SK-N-SH (cell line): ENCODE measurements at regions not wholly inside any gene's neighbourhood (a gene's known extent, or its start where the extent isn't known, plus 50 kb on each side); places are given as distances from the start of the nearest gene placed in this dataset.

ENCODE experiments used
- CTCF ChIA-PET: fragments of 300-600, 350-600 bp; formaldehyde crosslinking; extraction: SDS; loops from one replicate; lab custom pipeline; 2021; lab: Yijun Ruan, JAX
- POLR2A ChIA-PET: fragments of 350-600 bp; sonication (Branson Sonifier 250); formaldehyde crosslinking; extraction: SDS; loops from one replicate; lab custom pipeline; 2020; ENCODE audit warnings: antibody characterized with exemption, inconsistent platforms; lab: Yijun Ruan, JAX
- DNase-seq: peaks from one replicate; pipeline ENCODE4 v3.0.0; 2012
- H2AFZ ChIP-seq: fragments of 200-600 bp; sonication (generic); 2 replicates; pipeline ENCODE4 v1.8.1; 2016; ENCODE audit warnings: antibody characterized with exemption, mild to moderate bottlenecking, low read depth
- H3F3A ChIP-seq: fragments of 200-600 bp; sonication (generic); replicated peaks from 2 replicates; pipeline ENCODE3; 2016; ENCODE audit warnings: antibody characterized with exemption, mild to moderate bottlenecking; ENCODE audit not compliant: insufficient read depth
- H3K27ac ChIP-seq, 2 experiments: fragments of 200-500 bp in 1 of 2; fragments of 200-600 bp in 1 of 2; sonication (Bioruptor generic) in 1 of 2; sonication (generic), shearing (Covaris generic) in 1 of 2; 2 replicates each; pipeline versions ENCODE4 v1.5.1 to v1.6.1; 2014 to 2016; ENCODE audit warnings: low read depth in 2 of 2, inconsistent platforms in 1 of 2, low read length in 1 of 2, mild to moderate bottlenecking in 1 of 2, mixed read lengths in 1 of 2
- H3K27me3 ChIP-seq: fragments of 200-600 bp; sonication (generic), shearing (Covaris generic); 2 replicates; pipeline ENCODE4 v1.6.1; 2016; ENCODE audit warnings: mixed run types; ENCODE audit not compliant: insufficient read depth
- H3K36me3 ChIP-seq, 2 experiments: fragments of 200-500 bp in 1 of 2; fragments of 200-600 bp in 1 of 2; sonication (Bioruptor generic) in 1 of 2; sonication (generic) in 1 of 2; replicated peaks in 1 of 2; 2 replicates each; pipeline versions ENCODE3 to v1.5.1; 2014 to 2016; ENCODE audit warnings: low read length in 1 of 2, mild to moderate bottlenecking in 1 of 2; ENCODE audit not compliant: insufficient read depth in 2 of 2, control insufficient read depth in 1 of 2
- H3K4me1 ChIP-seq, 2 experiments: fragments of 200-500 bp in 1 of 2; fragments of 200-600 bp in 1 of 2; sonication (Bioruptor generic) in 1 of 2; sonication (generic), shearing (Covaris generic) in 1 of 2; 2 replicates each; pipeline versions ENCODE4 v1.5.1 to v1.6.1; 2014 to 2016; ENCODE audit warnings: low read depth in 1 of 2, low read length in 1 of 2, mixed run types in 1 of 2; ENCODE audit not compliant: insufficient read depth in 2 of 2, control insufficient read depth in 1 of 2
- H3K4me2 ChIP-seq: fragments of 200-600 bp; sonication (generic), shearing (Covaris generic); 2 replicates; pipeline ENCODE4 v1.6.1; 2017; ENCODE audit warnings: mixed run types
- H3K4me3 ChIP-seq, 2 experiments: fragments of 200-500 bp in 1 of 2; fragments of 200-600 bp in 1 of 2; sonication (Bioruptor generic) in 1 of 2; sonication (generic), shearing (Covaris generic) in 1 of 2; 2 replicates each; pipeline versions ENCODE4 v1.5.1 to v1.8.1; 2014 to 2016; ENCODE audit warnings: low read depth in 2 of 2, inconsistent platforms in 1 of 2, low read length in 1 of 2, mild to moderate bottlenecking in 1 of 2, mixed read lengths in 1 of 2, moderate library complexity in 1 of 2
- H3K79me2 ChIP-seq: fragments of 200-600 bp; sonication (generic); 2 replicates; pipeline ENCODE4 v1.8.1; 2017; ENCODE audit warnings: mild to moderate bottlenecking; ENCODE audit not compliant: insufficient read depth
- H3K9ac ChIP-seq: fragments of 200-600 bp; sonication (generic); 2 replicates; pipeline ENCODE4 v1.6.1; 2017; ENCODE audit warnings: mixed run types
- H3K9me2 ChIP-seq: fragments of 200-600 bp; sonication (generic); 2 replicates; pipeline ENCODE4 v1.6.1; 2017; ENCODE audit warnings: mixed run types
- H3K9me3 ChIP-seq: fragments of 200-600 bp; sonication (generic); 2 replicates; pipeline ENCODE4 v1.6.1; 2017; ENCODE audit warnings: mixed run types, mild to moderate bottlenecking, moderate library complexity
- H4K20me1 ChIP-seq: fragments of 200-600 bp; sonication (generic); 2 replicates; pipeline ENCODE4 v1.6.1; 2017; ENCODE audit warnings: mild to moderate bottlenecking, mixed run types; ENCODE audit not compliant: insufficient read depth
- ELF1 ChIP-seq: IDR thresholded peaks from 2 replicates; pipeline ENCODE4 v1.4.0; 2012
- EP300 ChIP-seq, 2 experiments: IDR thresholded peaks; 2 replicates each; pipeline versions ENCODE4 v1.4.0 to v1.6.1; 2012; ENCODE audit warnings: borderline replicate concordance in 1 of 2, low read depth in 1 of 2, low read length in 1 of 2
- EZH2phosphoT487 ChIP-seq: fragments of 200-600 bp; sonication (generic); IDR thresholded peaks from 2 replicates; pipeline ENCODE4 v1.6.1; 2017; ENCODE audit warnings: low read depth, mixed run types, mild to moderate bottlenecking, antibody characterized with exemption, moderate library complexity, borderline replicate concordance
- FOXJ3 ChIP-seq: sonication (generic); formaldehyde crosslinking; IDR thresholded peaks from 2 replicates; pipeline ENCODE4 v1.5.1; 2020; ENCODE audit warnings: mild to moderate bottlenecking, missing genetic modification reagents
- FOXM1 ChIP-seq: IDR thresholded peaks from 2 replicates; pipeline ENCODE4 v1.4.0; 2012; ENCODE audit warnings: low read depth, mild to moderate bottlenecking
- GATA2 ChIP-seq: sonication (generic); formaldehyde crosslinking; IDR thresholded peaks from 2 replicates; pipeline ENCODE4 v1.5.0; 2020; ENCODE audit warnings: mild to moderate bottlenecking, missing genetic modification reagents
- NRF1 ChIP-seq: IDR thresholded peaks from 2 replicates; pipeline ENCODE4 v1.6.1; 2012; ENCODE audit warnings: low read depth, mild to moderate bottlenecking, low read length
- POLR2AphosphoS5 ChIP-seq: IDR thresholded peaks from 2 replicates; pipeline ENCODE4 v1.6.1; 2012; ENCODE audit warnings: low read depth, low read length
- RAD21 ChIP-seq: IDR thresholded peaks from 2 replicates; pipeline ENCODE4 v1.6.1; 2012; ENCODE audit warnings: mild to moderate bottlenecking, low read length
- RCOR1 ChIP-seq: fragments of 150-350 bp; IDR thresholded peaks from 2 replicates; pipeline ENCODE4 v1.6.1; 2017; ENCODE audit warnings: antibody characterized with exemption, low read length
- RXRA ChIP-seq: IDR thresholded peaks from 2 replicates; pipeline ENCODE4 v1.4.0; 2012; ENCODE audit warnings: low read depth, mild to moderate bottlenecking, borderline replicate concordance
- TAF1 ChIP-seq: IDR thresholded peaks from 2 replicates; pipeline ENCODE4 v1.6.1; 2012; ENCODE audit warnings: low read depth, mild to moderate bottlenecking, low read length, moderate library complexity, borderline replicate concordance
- WGBS: methylation state at CpG from one replicate; pipeline ENCODE4 v1.1.6; 2017; ENCODE audit warnings: low lambda C conversion rate; 5-methylcytosine and 5-hydroxymethylcytosine counted together
- TF ChIP-seq, protein P1 (sequence below): fragments of 150-350 bp; IDR thresholded peaks from 2 replicates; pipeline ENCODE4 v1.6.1; 2017; ENCODE audit warnings: antibody characterized with exemption, low read length, low read depth, borderline replicate concordance
- TF ChIP-seq, protein P2 (sequence below): IDR thresholded peaks from 2 replicates; pipeline ENCODE4 v1.4.0; 2012; ENCODE audit warnings: low read depth
- TF ChIP-seq, protein P3 (sequence below): fragments of 150-350 bp; IDR thresholded peaks from 2 replicates; pipeline ENCODE4 v1.6.1; 2016; ENCODE audit warnings: mild to moderate bottlenecking, low read depth, low read length

DNA sequence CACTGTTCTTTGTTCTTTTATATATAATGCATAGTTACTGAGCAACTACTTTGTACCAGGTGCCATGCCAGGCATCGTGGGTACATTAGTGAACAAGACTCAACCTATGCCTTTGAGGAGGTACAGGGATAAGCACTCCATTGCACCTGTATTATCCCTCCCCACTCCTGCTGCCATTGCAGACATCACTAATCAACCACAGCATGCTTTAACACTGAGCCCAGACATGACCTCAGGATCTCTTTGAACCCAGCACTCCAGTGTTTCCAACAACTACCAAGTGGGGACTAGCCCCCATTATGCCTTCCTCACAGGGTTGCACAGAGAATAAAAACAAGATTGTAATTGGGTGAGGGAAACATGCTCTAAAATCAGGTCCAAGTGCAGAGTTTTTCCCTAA, 60.5 kb upstream of the COL13A1 start:
- no peak overlapping the region for H3K9ac ChIP-seq
- DNase-seq, result no peak
- H3K9me3 ChIP-seq, result no peaks in the 10 kb centered on the region
- H2AFZ ChIP-seq, result no peak overlapping the region
- H3K79me2 ChIP-seq, result no peaks in the 10 kb centered on the region
- no peaks in the 10 kb centered on the region for H3K36me3 ChIP-seq
- no peaks in the 10 kb centered on the region for H3F3A ChIP-seq
- POLR2A ChIA-PET, result no interaction called here
- no peaks in the 10 kb centered on the region for H3K9me2 ChIP-seq
- CTCF ChIA-PET, result interaction anchor here (0.9 to 3.9 kb wide), 3 partner anchors 25 to 217 kb away, joined by 3 to 37 read pairs (median 4); no protein-coding TSS in a partner anchor
- peaks cover 0 to 4% of the 10 kb centered on the region in 2 experiments; a peak in 1 of 4 replicates for H3K4me1 ChIP-seq
- TF ChIP-seq NRF1 (no peak), GATA2 (CRISPR knock-in tag) (no peak), POLR2AphosphoS5 (no peak)
- TF ChIP-seq, protein P1, sequence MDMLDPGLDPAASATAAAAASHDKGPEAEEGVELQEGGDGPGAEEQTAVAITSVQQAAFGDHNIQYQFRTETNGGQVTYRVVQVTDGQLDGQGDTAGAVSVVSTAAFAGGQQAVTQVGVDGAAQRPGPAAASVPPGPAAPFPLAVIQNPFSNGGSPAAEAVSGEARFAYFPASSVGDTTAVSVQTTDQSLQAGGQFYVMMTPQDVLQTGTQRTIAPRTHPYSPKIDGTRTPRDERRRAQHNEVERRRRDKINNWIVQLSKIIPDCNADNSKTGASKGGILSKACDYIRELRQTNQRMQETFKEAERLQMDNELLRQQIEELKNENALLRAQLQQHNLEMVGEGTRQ, result no peak
- TF ChIP-seq, protein P2, sequence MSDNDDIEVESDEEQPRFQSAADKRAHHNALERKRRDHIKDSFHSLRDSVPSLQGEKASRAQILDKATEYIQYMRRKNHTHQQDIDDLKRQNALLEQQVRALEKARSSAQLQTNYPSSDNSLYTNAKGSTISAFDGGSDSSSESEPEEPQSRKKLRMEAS, result no peak
- no peak overlapping the region for H3K4me2 ChIP-seq
- 67% methylated on average over 1 of the region's 1 CpG for WGBS
- H3K27me3 ChIP-seq, result peaks cover 7% of the 10 kb centered on the region; the same call in 1 of the 2 replicates
- H3K4me3 ChIP-seq, result no peak overlapping the region
- H4K20me1 ChIP-seq, result no peaks in the 10 kb centered on the region
- H3K27ac ChIP-seq, result no peak overlapping the region

GRCh38 chr10:69741671-69742355, 59.9 kb upstream of the COL13A1 start:
- H3K79me2 ChIP-seq, result no peaks in the 10 kb centered on the region
- peaks cover 7% of the 10 kb centered on the region; the same call in 1 of the 2 replicates for H3K27me3 ChIP-seq
- TF ChIP-seq, protein P3, sequence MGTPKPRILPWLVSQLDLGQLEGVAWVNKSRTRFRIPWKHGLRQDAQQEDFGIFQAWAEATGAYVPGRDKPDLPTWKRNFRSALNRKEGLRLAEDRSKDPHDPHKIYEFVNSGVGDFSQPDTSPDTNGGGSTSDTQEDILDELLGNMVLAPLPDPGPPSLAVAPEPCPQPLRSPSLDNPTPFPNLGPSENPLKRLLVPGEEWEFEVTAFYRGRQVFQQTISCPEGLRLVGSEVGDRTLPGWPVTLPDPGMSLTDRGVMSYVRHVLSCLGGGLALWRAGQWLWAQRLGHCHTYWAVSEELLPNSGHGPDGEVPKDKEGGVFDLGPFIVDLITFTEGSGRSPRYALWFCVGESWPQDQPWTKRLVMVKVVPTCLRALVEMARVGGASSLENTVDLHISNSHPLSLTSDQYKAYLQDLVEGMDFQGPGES, result no peak
- TF ChIP-seq RAD21 (no peak), FOXM1 (no peak), RXRA (no peak), EP300 (IDR thresholded peaks at IDR 0.05; ENCODE audit: borderline replicate concordance in 1 of 2, low read depth in 1 of 2, low read length in 1 of 2) (no peak), NRF1 (no peak), RCOR1 (no peak), TAF1 (no peak), ELF1 (no peak), FOXJ3 (no peak), EZH2phosphoT487 (no peak)
- TF ChIP-seq, all 33 proteins: peak for 0
- Histone ChIP-seq H3F3A (no peaks in the 10 kb centered on the region), H2AFZ (no peak overlapping the region), H3K27ac (no peak overlapping the region), H3K4me2 (no peak overlapping the region), H3K9ac (no peak overlapping the region), H3K4me3 (no peak overlapping the region), H3K9me2 (no peaks in the 10 kb centered on the region), H3K9me3 (no peaks in the 10 kb centered on the region), H3K4me1 (peaks cover 0 to 4% of the 10 kb centered on the region in 2 experiments; a peak in 1 of 4 replicates), H3K36me3 (no peaks in the 10 kb centered on the region), H4K20me1 (no peaks in the 10 kb centered on the region)
- no peak for DNase-seq
- POLR2A ChIA-PET, result no interaction called here
- 55% methylated on average over 4 of the region's 5 CpGs for WGBS
- CTCF ChIA-PET, result interaction anchor here (0.9 to 4.5 kb wide), 11 partner anchors 9 to 328 kb away, joined by 3 to 42 read pairs (median 7); no protein-coding TSS in a partner anchor
